ENCODE measurements at regions not wholly inside any gene's neighbourhood (a gene's known extent, or its start where the extent isn't known, plus 50 kb on each side); places are given as distances from the start of the nearest gene placed in this dataset.

DNA sequence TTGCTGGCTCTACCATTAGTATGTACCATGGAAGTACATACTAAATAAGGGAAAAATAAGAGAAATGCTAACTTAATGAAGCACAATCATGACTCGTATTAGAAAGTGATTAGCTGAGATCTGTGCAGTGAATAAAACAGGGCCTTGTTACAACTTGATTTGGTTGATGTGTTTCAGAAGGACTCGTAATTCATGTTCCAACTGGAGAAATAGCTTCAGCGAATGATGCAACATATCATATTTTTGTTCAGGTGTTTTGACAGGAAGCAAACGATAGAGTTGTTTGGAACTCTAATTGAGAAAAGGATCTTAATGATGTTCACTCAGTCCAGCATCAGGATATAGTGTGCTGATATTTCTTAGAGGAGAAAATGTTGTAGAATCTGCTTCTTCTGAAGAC, 474.6 kb upstream of the WWC1 start:
- H3K27me3 Mint-ChIP-seq: no peaks in the 10 kb centered on the region
- H3K27ac Mint-ChIP-seq: no peak overlapping the region
- H3K4me1 Mint-ChIP-seq (ENCODE audit: low read depth): no peaks in the 10 kb centered on the region
- H3K9me3 Mint-ChIP-seq: no peaks in the 10 kb centered on the region
- no peaks in the 10 kb centered on the region for H3K36me3 Mint-ChIP-seq (ENCODE audit: low read depth)
- H3K4me3 Mint-ChIP-seq: no peak overlapping the region

DNA sequence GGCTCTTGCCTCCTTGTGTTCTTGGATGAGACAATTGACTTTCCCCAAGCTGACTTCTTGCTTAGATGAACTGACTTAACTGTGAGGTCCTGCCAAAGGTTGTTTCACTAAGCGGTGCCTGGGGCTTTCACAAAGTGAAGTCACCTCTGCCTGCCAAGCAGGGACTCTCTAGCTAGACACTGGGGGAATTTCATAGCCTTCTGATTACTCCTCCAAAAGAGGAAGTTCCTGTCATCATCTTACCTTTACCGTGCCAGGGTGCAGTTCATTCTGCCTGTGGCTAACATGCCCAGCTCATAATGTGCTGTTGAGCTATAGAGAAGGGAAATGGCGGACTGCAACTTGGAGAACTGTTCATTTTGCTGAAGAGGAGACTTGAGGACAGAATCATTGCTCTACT, 472.0 kb upstream of the WWC1 start:
- H3K36me3 Mint-ChIP-seq (ENCODE audit: low read depth): no peaks in the 10 kb centered on the region
- no peaks in the 10 kb centered on the region for H3K27me3 Mint-ChIP-seq
- no peaks in the 10 kb centered on the region for H3K4me1 Mint-ChIP-seq (ENCODE audit: low read depth)
- no peaks in the 10 kb centered on the region for H3K9me3 Mint-ChIP-seq
- H3K27ac Mint-ChIP-seq: no peak overlapping the region
- no peak overlapping the region for H3K4me3 Mint-ChIP-seq

DNA sequence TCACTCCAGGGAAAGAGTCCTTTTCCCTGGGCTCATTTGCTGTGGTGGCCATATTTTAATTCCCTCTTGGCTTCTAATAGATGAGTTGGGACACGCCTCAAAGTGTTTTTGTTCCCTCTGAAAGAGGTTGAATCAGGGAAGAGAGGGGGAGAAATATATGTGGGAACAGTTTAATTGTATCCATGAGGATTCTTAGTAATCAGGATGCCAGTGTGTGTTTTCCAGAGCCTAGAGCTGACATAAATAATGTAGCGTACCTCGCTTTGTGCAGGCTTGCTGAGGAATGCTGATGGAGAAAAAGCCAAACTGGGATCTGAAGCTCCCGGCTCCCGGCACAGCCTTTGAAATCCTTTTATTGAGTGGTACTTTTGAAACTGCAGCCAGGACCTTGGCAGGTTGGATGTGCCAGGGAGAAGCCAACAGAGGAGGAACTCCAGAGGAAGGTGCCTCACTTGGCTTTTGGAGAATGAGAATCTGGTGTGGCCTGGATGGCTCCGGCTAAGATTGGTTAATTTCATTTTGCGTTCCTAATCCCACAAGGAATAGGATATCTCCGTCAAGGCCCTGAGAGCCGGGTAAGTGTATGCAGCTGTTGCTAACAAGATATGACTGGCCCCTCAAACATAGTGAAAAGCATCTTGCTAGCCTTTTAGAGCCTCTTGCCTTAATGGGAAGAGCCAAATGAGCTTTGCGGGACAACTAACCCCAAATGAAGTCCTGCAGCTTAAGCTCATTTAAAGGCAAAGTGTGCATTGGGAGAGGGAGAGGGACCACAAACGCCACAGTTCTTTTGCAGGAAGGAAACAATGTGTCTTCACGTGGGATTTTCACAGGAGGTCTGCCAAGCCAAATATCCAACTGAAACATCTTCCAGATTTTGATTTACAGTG, 471.1 kb upstream of the WWC1 start:
- no peak overlapping the region for H3K27ac Mint-ChIP-seq
- no peaks in the 10 kb centered on the region for H3K9me3 Mint-ChIP-seq
- no peaks in the 10 kb centered on the region for H3K27me3 Mint-ChIP-seq

DNA sequence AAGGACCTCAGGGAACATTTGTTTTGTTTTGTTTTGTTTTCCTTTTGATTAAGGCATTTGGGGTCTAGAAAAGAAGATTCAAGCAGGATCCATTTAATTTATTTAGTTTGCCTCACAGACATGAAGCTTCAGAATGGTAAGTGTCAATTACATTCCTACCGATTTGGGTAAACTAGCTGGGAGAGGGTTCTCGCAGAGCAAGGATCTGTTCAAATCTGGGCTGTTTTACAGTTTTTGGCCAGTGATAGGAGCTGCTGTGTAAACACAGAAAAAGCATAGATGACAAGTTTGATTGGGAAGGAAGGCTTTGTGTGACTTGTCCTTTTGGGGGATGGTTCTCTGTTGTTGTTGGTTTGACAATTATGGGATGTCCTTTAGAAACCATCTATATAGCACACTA, 470.3 kb upstream of the WWC1 start:
- Mint-ChIP-seq H3K36me3 (ENCODE audit: low read depth) (no peaks in the 10 kb centered on the region), H3K9me3 (no peaks in the 10 kb centered on the region), H3K4me1 (ENCODE audit: low read depth) (no peaks in the 10 kb centered on the region), H3K4me3 (no peak overlapping the region), H3K27ac (no peak overlapping the region), H3K27me3 (no peaks in the 10 kb centered on the region)

More for the DNA sequence above, 471.1 kb upstream of the WWC1 start:
- Mint-ChIP-seq H3K4me3 (no peak overlapping the region), H3K36me3 (ENCODE audit: low read depth) (no peaks in the 10 kb centered on the region), H3K4me1 (ENCODE audit: low read depth) (no peaks in the 10 kb centered on the region)

DNA sequence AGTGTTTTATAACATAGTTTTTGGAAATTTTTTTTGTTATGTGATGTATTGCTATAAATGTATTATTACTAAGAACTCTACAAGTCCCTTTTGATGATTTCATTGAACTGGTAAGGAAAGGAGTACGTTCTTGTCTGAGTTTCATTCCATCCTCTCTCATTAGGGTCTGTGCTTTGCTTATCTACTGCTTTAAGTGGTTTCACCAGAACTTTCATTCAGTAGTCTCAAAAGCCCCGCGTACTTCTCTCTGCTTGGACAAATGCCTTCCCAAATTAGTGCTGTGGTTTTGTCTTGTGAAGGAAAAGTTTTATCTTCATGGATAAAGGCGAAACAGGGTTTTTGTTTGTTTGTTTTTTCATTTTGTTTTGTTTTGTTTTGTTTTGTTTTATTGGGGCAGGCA, 469.8 kb upstream of the WWC1 start:
- H3K27ac Mint-ChIP-seq: no peak overlapping the region
- H3K9me3 Mint-ChIP-seq: no peaks in the 10 kb centered on the region
- no peak overlapping the region for H3K4me3 Mint-ChIP-seq
- H3K27me3 Mint-ChIP-seq: no peaks in the 10 kb centered on the region
- no peaks in the 10 kb centered on the region for H3K4me1 Mint-ChIP-seq (ENCODE audit: low read depth)
- no peaks in the 10 kb centered on the region for H3K36me3 Mint-ChIP-seq (ENCODE audit: low read depth)

DNA sequence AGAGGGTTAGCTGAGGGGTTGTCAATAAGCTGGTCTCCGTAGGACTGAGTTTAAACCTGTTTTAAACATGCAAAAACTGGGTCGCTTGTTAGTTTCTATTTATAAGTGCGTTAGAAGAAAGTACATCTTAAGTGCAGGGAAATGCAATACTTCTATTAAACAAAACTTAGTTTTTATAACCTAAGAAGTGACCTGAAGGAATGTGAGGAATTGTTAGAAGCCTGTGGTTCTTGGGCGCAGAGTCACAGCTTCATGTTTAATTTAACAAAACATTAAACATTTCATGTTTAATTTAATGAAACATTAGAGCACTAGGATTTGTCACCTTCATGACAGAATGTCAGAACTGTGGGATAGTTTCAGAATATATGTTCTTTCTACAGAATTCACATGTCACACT, 469.2 kb upstream of the WWC1 start:
- Mint-ChIP-seq H3K4me1 (ENCODE audit: low read depth) (no peaks in the 10 kb centered on the region), H3K4me3 (no peak overlapping the region), H3K9me3 (no peaks in the 10 kb centered on the region), H3K27me3 (no peaks in the 10 kb centered on the region), H3K36me3 (ENCODE audit: low read depth) (no peaks in the 10 kb centered on the region), H3K27ac (no peak overlapping the region)

DNA sequence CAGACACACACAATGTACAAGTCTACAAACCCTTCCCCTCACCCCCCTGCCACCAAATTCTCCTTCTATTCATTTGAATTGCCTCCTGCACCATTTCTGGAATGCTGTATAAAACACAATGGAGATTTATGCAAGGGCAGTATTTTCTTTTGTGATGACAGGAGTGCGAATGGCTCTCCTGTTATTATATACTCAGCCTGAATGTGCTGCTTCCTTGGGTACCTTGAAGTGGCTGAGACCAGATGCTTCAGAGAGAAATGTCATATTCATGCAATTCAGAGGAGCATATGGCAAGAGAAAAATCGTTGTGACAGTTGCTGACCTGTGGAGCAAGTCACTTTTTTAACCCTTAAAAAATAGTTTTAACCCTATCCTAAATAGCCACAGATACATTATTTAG, 468.0 kb upstream of the WWC1 start:
- no peak overlapping the region for H3K27ac Mint-ChIP-seq

DNA sequence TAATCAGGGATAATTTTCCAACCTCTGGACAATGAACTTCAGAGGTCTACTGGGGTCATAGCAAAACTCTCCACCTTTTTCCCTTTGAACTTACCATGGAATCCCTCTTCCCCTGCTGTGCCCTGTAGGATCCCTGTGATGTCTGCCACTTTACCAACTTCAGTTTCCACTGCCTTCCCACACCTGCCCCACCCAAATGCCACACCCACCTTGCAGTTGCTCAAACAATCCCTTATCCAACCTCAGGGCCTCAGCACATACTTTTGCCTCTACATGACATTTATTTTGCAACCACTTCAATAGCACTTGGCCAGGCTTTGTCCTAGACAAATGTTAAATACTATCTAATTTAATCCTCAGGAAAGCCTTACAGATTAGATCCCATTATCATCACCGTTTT, 463.7 kb upstream of the WWC1 start:
- no peaks in the 10 kb centered on the region for H3K27me3 Mint-ChIP-seq
- H3K36me3 Mint-ChIP-seq (ENCODE audit: low read depth): no peaks in the 10 kb centered on the region
- H3K27ac Mint-ChIP-seq: no peak overlapping the region
- H3K4me1 Mint-ChIP-seq (ENCODE audit: low read depth): no peaks in the 10 kb centered on the region
- no peak overlapping the region for H3K4me3 Mint-ChIP-seq
- no peaks in the 10 kb centered on the region for H3K9me3 Mint-ChIP-seq

More for the DNA sequence above, 468.0 kb upstream of the WWC1 start:
- Mint-ChIP-seq H3K4me3 (no peak overlapping the region), H3K9me3 (no peaks in the 10 kb centered on the region), H3K27me3 (no peaks in the 10 kb centered on the region), H3K4me1 (ENCODE audit: low read depth) (no peaks in the 10 kb centered on the region), H3K36me3 (ENCODE audit: low read depth) (no peaks in the 10 kb centered on the region)

DNA sequence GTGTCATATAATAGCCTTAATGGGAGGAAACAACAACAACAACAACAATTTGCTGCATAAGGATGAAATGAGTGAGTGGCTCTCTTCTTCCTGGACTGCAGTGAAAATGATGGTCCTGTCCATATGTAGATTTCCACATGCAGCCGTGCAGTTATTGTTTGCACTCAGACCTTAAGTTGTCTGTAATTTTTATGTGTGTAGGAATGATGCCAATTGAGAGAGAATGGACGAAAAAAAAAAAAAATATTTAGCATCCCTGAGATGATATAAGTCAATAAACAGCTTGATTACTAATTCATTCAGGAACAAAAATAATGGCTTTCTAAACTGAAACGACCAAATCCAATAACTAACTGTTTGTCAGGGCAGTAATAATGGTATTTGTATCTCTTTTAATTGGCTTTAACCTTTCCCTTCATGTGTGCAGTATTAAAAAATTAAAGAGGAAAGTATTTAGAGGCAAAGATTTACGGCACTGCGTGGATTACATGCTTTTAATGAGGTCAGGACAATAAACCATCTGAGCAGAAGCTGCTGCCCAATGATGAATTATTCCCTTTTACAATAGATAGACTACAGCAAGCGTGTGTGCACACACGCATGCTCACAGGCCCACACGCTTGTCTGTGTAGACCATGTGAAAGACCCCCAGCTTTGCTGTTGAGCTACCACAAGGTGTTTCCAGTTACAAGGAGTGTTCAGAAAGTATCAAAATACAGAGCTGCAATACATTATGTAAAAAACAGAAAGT, 459.5 kb upstream of the WWC1 start:
- H3K4me1 Mint-ChIP-seq (ENCODE audit: low read depth): no peaks in the 10 kb centered on the region

DNA sequence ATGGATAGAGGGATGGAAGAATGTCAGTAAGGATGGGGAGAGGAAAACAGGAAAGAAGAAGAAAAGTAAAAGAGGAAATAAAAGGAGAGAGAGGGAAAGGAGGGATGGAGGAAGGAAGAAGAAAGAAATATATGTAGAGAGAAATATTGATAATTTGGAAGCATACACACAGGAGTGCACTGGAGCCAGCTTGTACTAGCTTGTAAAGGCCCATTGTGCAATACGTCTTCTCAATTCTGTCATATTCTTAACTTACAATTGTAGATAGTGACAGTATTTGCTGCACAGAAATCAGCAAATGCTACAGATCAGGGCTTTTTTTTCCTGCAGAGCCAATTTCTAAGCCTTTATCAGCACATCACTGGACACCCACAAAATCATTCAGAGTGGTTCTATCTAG, 458.8 kb upstream of the WWC1 start:
- no peaks in the 10 kb centered on the region for H3K36me3 Mint-ChIP-seq (ENCODE audit: low read depth)
- H3K4me1 Mint-ChIP-seq (ENCODE audit: low read depth): no peaks in the 10 kb centered on the region
- no peaks in the 10 kb centered on the region for H3K27me3 Mint-ChIP-seq
- no peaks in the 10 kb centered on the region for H3K9me3 Mint-ChIP-seq
- H3K4me3 Mint-ChIP-seq: no peak overlapping the region
- H3K27ac Mint-ChIP-seq: no peak overlapping the region

More for the DNA sequence above, 459.5 kb upstream of the WWC1 start:
- H3K36me3 Mint-ChIP-seq (ENCODE audit: low read depth): no peaks in the 10 kb centered on the region
- no peaks in the 10 kb centered on the region for H3K27me3 Mint-ChIP-seq
- no peak overlapping the region for H3K27ac Mint-ChIP-seq
- H3K9me3 Mint-ChIP-seq: no peaks in the 10 kb centered on the region
- no peak overlapping the region for H3K4me3 Mint-ChIP-seq

DNA sequence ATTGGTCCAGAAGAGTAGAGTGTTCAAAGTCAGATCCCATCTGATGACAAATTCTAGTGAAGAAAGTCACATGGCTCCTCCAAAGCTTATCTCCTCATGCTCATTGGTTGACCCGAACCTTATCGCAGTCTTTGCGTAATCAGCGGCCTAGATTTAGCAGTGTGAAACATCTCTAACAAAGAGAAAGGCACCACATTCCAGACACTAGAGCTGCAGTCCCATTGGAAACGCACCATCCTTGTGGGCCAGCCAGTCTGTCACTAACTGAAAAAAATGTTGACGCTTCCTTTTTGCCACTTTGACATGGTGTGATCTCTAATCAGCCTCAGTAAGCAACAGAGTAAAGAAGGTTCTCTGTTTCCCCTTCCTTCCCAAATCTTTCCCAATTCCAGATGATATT, 458.0 kb upstream of the WWC1 start:
- no peak overlapping the region for H3K4me3 Mint-ChIP-seq
- H3K9me3 Mint-ChIP-seq: no peaks in the 10 kb centered on the region
- no peak overlapping the region for H3K27ac Mint-ChIP-seq
- no peaks in the 10 kb centered on the region for H3K27me3 Mint-ChIP-seq
- no peaks in the 10 kb centered on the region for H3K4me1 Mint-ChIP-seq (ENCODE audit: low read depth)
- H3K36me3 Mint-ChIP-seq (ENCODE audit: low read depth): no peaks in the 10 kb centered on the region

DNA sequence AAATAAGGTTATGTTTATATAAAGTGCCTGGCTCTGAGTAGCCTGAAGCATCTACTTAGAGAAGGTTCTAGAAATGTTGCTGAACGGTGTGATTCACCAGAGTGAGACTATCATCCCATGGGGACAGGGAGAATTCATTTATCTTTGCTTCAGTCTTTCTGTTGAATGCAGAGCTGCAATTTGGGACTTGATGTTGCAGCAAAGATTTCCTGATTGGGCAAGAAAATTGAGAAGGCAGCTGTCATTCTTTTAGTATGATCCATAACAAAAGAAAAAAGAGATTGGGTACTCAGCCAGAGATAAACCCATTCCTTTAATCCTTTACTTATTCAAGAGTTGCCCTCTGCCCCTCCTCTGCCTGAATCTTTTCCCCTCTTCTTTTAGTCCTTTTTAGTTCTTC, 456.3 kb upstream of the WWC1 start:
- Mint-ChIP-seq H3K9me3 (no peaks in the 10 kb centered on the region), H3K36me3 (ENCODE audit: low read depth) (no peaks in the 10 kb centered on the region), H3K4me3 (no peak overlapping the region), H3K27ac (no peak overlapping the region), H3K27me3 (no peaks in the 10 kb centered on the region), H3K4me1 (ENCODE audit: low read depth) (no peaks in the 10 kb centered on the region)

DNA sequence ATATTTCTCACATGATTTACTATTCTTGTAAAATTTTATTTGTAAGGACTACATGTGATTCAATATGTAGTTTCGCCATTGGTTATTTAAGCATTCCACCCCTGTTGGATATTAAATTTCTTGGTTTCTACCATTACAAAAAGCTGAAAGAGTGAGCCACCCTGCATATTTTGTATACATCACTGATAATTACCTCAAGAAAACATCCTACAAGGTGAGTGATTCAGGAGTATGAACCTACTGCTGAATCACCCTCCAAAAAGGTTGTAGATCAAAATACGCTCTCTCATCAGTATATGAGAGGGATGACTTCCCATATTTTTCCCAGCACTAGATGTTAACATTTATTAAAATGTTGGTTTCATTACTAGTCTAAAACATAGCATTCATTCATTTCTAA, 454.3 kb upstream of the WWC1 start:
- no peak overlapping the region for H3K4me3 Mint-ChIP-seq
- no peaks in the 10 kb centered on the region for H3K4me1 Mint-ChIP-seq (ENCODE audit: low read depth)
- H3K9me3 Mint-ChIP-seq: peaks cover 4% of the 10 kb centered on the region
- no peaks in the 10 kb centered on the region for H3K36me3 Mint-ChIP-seq (ENCODE audit: low read depth)
- H3K27ac Mint-ChIP-seq: no peak overlapping the region
- H3K27me3 Mint-ChIP-seq: no peaks in the 10 kb centered on the region

DNA sequence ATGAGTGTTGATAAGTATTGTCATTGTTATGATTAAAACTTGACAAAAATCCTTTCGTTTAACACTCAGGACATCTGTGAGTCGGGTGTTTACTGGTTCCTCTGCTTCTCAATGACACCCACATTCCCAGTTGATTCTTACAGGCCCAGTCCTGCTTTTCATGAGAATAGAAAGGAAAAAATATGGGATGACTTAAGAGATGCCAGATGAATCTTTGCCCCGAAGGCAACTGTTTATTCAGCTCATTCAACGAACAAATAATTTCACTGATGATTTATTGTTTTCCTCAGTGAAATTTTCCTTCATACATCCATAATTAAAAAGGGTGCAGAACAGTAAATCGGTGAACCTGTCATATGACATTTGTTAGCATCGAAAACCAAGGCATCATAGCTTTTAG, 452.4 kb upstream of the WWC1 start:
- H3K4me3 Mint-ChIP-seq: no peak overlapping the region

DNA sequence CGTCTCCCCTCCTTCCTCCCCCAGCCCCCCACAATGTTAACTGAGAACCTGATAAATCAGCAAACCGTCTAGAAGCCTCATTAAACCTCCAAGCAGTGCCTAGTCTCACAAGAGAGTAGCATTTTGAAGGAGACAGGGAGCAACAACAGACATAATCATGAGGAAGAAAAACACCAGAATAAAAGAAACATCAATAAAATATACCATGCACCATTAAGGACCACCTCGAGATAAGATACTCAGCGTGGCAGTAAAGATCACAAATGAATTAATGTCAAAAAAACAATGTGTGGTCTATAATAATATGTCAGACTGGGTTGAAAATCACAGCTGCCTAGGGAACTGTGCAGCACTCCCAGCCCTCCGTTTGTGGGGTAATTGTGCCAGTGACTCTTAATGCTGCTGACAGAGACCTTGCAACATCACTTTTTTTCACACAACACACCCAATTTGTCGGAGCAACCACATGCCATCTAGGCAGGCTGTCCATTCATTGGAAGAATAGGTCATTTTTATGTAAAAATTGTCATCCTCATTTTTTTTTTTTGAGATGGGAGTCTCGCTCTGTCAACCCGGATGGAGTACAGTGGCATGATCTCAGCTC, 450.8 kb upstream of the WWC1 start:
- H3K9me3 Mint-ChIP-seq: peaks cover 9% of the 10 kb centered on the region
- no peaks in the 10 kb centered on the region for H3K27me3 Mint-ChIP-seq
- H3K4me3 Mint-ChIP-seq: no peak overlapping the region
- H3K27ac Mint-ChIP-seq: no peak overlapping the region
- H3K36me3 Mint-ChIP-seq (ENCODE audit: low read depth): no peaks in the 10 kb centered on the region
- H3K4me1 Mint-ChIP-seq (ENCODE audit: low read depth): no peaks in the 10 kb centered on the region

More for the DNA sequence above, 452.4 kb upstream of the WWC1 start:
- Mint-ChIP-seq H3K4me1 (ENCODE audit: low read depth) (no peaks in the 10 kb centered on the region), H3K27ac (no peak overlapping the region), H3K36me3 (ENCODE audit: low read depth) (no peaks in the 10 kb centered on the region), H3K9me3 (peaks cover 9% of the 10 kb centered on the region), H3K27me3 (no peaks in the 10 kb centered on the region)
